ENCODE measurements at regions not wholly inside any gene's neighbourhood (a gene's known extent, or its start where the extent isn't known, plus 50 kb on each side); places are given as distances from the start of the nearest gene placed in this dataset.
A peak's percentile ranks its signal among the peaks of the same experiment; 100 is the strongest.

DNA sequence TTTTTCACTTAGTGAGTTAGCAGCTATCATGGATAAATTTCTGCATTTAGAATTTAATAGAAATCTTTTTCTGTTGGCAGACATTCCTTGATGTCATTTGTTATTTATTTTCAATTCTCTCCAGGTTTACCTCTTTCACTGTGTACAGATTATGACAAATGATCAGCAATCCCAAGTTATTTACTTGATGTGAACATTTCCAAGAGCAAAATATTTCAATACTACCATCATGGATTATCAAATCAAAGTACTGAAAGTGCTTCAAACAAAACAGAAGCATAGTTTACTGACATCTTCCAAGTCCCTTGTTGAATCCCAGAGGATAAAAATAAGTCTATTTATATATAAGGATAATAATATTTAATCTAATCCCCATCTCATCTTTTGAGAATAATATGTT, 852.2 kb upstream of the CITED2 start:
- TF ChIP-seq, protein P1, sequence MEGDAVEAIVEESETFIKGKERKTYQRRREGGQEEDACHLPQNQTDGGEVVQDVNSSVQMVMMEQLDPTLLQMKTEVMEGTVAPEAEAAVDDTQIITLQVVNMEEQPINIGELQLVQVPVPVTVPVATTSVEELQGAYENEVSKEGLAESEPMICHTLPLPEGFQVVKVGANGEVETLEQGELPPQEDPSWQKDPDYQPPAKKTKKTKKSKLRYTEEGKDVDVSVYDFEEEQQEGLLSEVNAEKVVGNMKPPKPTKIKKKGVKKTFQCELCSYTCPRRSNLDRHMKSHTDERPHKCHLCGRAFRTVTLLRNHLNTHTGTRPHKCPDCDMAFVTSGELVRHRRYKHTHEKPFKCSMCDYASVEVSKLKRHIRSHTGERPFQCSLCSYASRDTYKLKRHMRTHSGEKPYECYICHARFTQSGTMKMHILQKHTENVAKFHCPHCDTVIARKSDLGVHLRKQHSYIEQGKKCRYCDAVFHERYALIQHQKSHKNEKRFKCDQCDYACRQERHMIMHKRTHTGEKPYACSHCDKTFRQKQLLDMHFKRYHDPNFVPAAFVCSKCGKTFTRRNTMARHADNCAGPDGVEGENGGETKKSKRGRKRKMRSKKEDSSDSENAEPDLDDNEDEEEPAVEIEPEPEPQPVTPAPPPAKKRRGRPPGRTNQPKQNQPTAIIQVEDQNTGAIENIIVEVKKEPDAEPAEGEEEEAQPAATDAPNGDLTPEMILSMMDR (IDR thresholded peaks at IDR 0.05; ENCODE audit: low read depth, low read length, missing control alignments): no peak
- in situ Hi-C loops (cut with HindIII; ENCODE audit: low sequenced_read_pairs): no loop called here
- no peak for DNase-seq (ENCODE audit: low read depth)
- H3K4me3 ChIP-seq (ENCODE audit: low read depth, low read length): no peak overlapping the region

- in situ Hi-C loops (cut with HindIII; ENCODE audit: low sequenced_read_pairs): no loop called here
- H3K4me3 ChIP-seq (ENCODE audit: low read depth, low read length): no peak overlapping the region
- peak; percentile 47 for DNase-seq (ENCODE audit: low read depth)
- TF ChIP-seq, protein P1 (IDR thresholded peaks at IDR 0.05; ENCODE audit: low read depth, low read length, missing control alignments): no peak
These were observed 851.4 kb upstream of the CITED2 start for GRCh38 chr6:140225701-140226436.

DNA sequence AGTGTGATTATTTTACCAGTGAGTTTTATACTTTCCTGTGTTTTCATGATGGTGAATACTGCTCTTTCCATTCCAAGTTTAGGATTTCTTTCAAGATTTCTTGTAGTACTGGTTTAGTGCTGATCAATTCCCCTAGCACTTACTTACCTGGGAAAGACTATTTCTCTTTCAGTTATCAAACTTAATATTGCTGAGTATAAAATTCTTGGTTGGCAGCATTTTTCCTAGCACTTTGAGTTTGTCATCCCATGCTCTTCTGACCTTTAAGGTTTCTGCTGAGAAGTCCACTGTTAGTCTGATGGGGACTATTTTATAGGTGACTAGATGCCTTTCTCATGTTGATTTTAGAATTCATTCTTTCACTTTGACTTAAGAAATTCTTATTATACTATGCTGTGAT, 842.8 kb upstream of the CITED2 start:
- in situ Hi-C loops (cut with HindIII; ENCODE audit: low sequenced_read_pairs): no loop called here
- TF ChIP-seq, protein P1 (IDR thresholded peaks at IDR 0.05; ENCODE audit: low read depth, low read length, missing control alignments): no peak

GRCh38 chr6:140209775-140210174, 835.3 kb upstream of the CITED2 start:
- no peak for DNase-seq (ENCODE audit: low read depth)
- TF ChIP-seq, protein P1 (IDR thresholded peaks at IDR 0.05; ENCODE audit: low read depth, low read length, missing control alignments): no peak
- in situ Hi-C loops (cut with HindIII; ENCODE audit: low sequenced_read_pairs): no loop called here
- H3K4me3 ChIP-seq (ENCODE audit: low read depth, low read length): no peak overlapping the region

More for the DNA sequence above, 842.8 kb upstream of the CITED2 start:
- no peak for DNase-seq (ENCODE audit: low read depth)
- H3K4me3 ChIP-seq (ENCODE audit: low read depth, low read length): no peak overlapping the region

DNA sequence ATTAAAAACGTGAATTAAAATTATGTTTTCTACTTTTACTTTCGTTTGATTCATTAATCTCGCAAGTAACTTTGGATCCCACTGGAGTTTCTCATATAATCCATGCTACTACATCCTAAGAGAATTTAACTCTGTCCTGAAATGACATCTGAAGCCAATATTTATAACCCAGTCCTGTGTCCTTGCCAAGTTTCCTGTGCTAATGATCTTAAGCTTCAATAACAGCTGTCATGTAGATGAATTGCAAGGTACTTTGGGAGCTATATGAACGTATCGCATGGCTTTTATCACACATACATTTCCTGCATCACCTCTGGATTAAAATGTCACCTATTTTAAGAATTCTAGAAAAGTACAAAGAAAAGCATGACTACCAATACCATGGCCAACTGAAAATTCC, 833.8 kb upstream of the CITED2 start:
- in situ Hi-C loops (cut with HindIII; ENCODE audit: low sequenced_read_pairs): no loop called here
- no peak for DNase-seq (ENCODE audit: low read depth)
- TF ChIP-seq, protein P1 (IDR thresholded peaks at IDR 0.05; ENCODE audit: low read depth, low read length, missing control alignments): no peak
- H3K4me3 ChIP-seq (ENCODE audit: low read depth, low read length): no peak overlapping the region

DNA sequence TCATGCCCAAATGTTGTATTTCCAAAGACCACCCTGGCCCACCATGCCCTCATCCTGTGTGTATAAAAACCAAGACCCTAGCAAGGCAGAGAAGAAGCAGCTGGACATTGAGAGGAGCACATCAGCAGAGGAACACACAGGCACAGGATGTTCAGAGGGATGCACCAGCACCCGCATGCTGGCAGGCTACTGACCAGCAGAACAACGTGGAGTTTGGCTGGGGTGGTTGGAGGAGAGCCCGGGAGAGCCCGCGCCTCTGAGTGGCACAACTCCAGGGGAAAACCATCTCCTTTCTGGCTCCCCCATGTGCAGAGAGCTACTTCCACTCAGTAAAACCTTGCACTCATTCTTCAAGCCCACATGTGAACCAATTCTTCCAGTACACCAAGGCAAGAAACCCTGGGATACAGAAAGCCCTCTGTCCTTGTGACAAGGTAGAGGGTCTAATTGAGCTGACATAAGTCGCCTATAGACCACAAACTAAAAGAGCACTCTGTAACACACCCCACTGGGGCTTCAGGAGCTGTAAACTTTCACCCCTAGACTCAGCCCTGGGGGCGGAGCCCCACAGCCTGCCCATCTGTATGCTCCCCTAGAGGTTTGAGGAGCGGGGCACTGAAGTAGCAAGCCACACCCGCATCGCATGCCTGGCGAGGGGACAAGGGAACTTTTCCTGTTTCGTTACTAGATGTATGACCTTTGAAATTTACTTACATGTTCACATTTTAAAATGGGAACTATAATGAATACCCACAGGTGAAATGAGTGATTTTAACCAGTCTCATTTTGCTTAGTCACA, 831.5 kb upstream of the CITED2 start:
- in situ Hi-C loops (cut with HindIII; ENCODE audit: low sequenced_read_pairs): no loop called here
- H3K4me3 ChIP-seq (ENCODE audit: low read depth, low read length): no peak overlapping the region
- DNase-seq (ENCODE audit: low read depth): no peak
- TF ChIP-seq, protein P1 (IDR thresholded peaks at IDR 0.05; ENCODE audit: low read depth, low read length, missing control alignments): no peak
